Transverse colon (tissue), 4 donors: ENCODE measurements at regions not wholly inside any gene's neighbourhood (a gene's known extent, or its start where the extent isn't known, plus 50 kb on each side); places are given as distances from the start of the nearest gene placed in this dataset.

Source experiments
- DNase-seq: peaks from one replicate; pipeline ENCODE4 v3.0.0-alpha.2; 2019
- H3K27ac ChIP-seq, 4 donors: fragments of 200-600 bp; sonication (generic); 2 replicates each; pipeline ENCODE4 v1.5.1; 2016 to 2018; ENCODE audit warnings: inconsistent platforms in 4 of 4
- H3K27me3 ChIP-seq: fragments of 200-600 bp; sonication (generic); 2 replicates; pipeline ENCODE4 v1.5.1; 2017; ENCODE audit warnings: inconsistent platforms
- H3K36me3 ChIP-seq, 4 donors: fragments of 200-600 bp; sonication (generic); 2 replicates each; pipeline ENCODE4 v1.5.1; 2017 to 2019; ENCODE audit warnings: inconsistent platforms in 4 of 4
- H3K4me1 ChIP-seq, 4 donors: fragments of 200-600 bp; sonication (generic); 2 replicates each; pipeline ENCODE4 v1.5.1; 2017 to 2020; ENCODE audit warnings: inconsistent platforms in 4 of 4
- H3K4me3 ChIP-seq, 4 donors: fragments of 200-600 bp; sonication (generic); 1 replicate in 1 of 4; 2 replicates in 3 of 4; pipeline versions ENCODE4 v1.5.1 to v1.6.1; 2017 to 2019; ENCODE audit warnings: inconsistent platforms in 4 of 4
- H3K9me3 ChIP-seq, 2 donors: fragments of 200-600 bp; sonication (generic); 2 replicates each; pipeline ENCODE4 v1.5.1; 2017 to 2019; ENCODE audit warnings: inconsistent platforms in 2 of 2
- CTCF ChIP-seq, 5 experiments: fragments of 200-600 bp in 3 of 5; fragments of 450-650 bp in 2 of 5; sonication (generic) in 3 of 5; IDR thresholded peaks; 1 replicate in 2 of 5; 2 replicates in 3 of 5; pipeline ENCODE4 v1.5.1; 2016 to 2017; ENCODE audit warnings: antibody characterized with exemption in 5 of 5, inconsistent platforms in 3 of 5, mild to moderate bottlenecking in 2 of 5, moderate library complexity in 1 of 5
- EP300 ChIP-seq: sonication (generic); formaldehyde crosslinking; IDR thresholded peaks from one replicate; pipeline ENCODE4 v1.6.1; 2017; ENCODE audit warnings: antibody characterized with exemption, low read depth
- POLR2A ChIP-seq: fragments of 450-650 bp; IDR thresholded peaks from one replicate; pipeline ENCODE4 v1.6.1; 2016; ENCODE audit warnings: antibody characterized with exemption, mild to moderate bottlenecking, moderate library complexity
- POLR2AphosphoS5 ChIP-seq, 3 donors: sonication (generic); formaldehyde crosslinking; IDR thresholded peaks; one replicate each; pipeline ENCODE4 v1.6.1; 2016; ENCODE audit warnings: antibody characterized with exemption in 3 of 3
- WGBS, 2 donors: methylation state at CpG; one replicate each; pipeline ENCODE4 v1.1.5; 2018; ENCODE audit warnings: low coverage in 1 of 2; 5-methylcytosine and 5-hydroxymethylcytosine counted together
- in situ Hi-C, 4 donors: fragments of 200-750 bp; cut with MboI; loops; one replicate each; pipeline versions ENCODE4 v1.15.0 to v1.15.1; 2017; ENCODE audit warnings: low sequenced_read_pairs in 3 of 4, low pct_ligation_motif_present in 1 of 4, low pct_unique_long_range_greater_than_20kb in 1 of 4
- intact Hi-C: fragments of 100-400 bp; cut with DNase I; formaldehyde crosslinking; loops from one replicate; pipeline ENCODE4 v1.15.1; 2023; ENCODE audit warnings: low total_unique reads

DNA sequence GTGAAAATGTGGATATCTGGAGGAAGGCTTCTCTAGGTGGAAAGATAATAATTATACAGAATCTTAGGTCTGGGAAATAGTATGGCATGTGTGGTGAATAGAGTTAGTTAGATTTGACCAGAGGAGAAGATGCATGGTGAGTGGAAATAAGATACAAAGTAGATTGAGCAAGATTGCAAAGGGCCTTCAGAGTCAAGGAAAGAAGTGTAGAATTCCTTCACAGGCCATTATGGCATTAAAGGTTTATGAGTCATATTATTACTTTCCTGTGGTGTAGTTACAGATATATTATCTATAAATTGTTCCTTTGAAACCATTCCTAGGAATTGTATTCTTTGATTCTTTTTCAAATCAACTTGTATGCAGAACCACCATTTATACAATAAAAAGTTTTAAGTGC is 660.3 kb downstream of the SI start:
- Histone ChIP-seq H3K27ac (no peak overlapping the region), H3K27me3 (no peaks in the 10 kb centered on the region), H3K4me1 (peaks cover 0 to 3% (median 0%) of the 10 kb centered on the region in 4 donors), H3K9me3 (no peaks in the 10 kb centered on the region), H3K36me3 (no peaks in the 10 kb centered on the region), H3K4me3 (no peak overlapping the region)
- TF ChIP-seq CTCF (IDR thresholded peaks at IDR 0.05), result no peak
- TF ChIP-seq POLR2A, result no peak
- no peak for TF ChIP-seq POLR2AphosphoS5 (IDR thresholded peaks at IDR 0.05)
- no peak for TF ChIP-seq EP300
- no peak for DNase-seq
- in situ Hi-C loops (no loop called here), intact Hi-C loops (no loop called here)

DNA sequence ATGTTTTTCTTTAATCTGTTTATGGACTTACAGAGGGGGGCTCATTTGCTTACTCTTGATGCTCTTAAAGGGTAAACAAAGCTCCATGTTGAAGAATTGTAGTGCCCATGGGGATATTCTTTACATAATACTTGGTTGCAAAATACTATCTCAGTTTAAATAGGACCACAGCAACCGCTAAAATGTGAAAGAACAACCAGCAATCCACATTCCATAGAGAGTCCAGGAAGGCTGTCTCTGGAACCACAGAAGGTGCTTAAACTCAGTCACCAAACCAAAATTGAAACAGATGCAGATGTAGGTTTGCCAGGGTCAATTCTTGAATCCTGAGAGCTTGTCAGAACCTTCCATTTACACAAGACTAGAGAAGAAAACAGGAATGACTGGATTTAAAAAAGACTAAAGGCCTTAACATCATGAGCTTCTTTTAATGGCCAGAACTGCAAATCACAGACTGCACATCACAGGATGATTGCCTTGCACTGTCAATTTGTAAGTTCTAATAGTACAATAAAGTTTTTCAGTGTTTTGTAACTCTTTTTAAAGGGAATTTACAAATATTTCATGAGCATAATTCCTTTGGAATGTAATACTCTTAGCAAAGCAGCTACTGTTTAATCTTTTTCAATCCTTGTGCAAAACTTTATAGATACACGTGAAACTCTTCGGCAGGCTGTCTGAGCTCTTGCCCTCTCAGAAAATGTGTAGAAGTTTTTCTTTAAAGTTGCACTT is 661.6 kb downstream of the SI start:
- intact Hi-C loops (no loop called here), in situ Hi-C loops (no loop called here)
- no peaks in the 10 kb centered on the region for H3K36me3 ChIP-seq
- H3K9me3 ChIP-seq, result no peaks in the 10 kb centered on the region
- H3K4me3 ChIP-seq, result no peak overlapping the region
- TF ChIP-seq EP300, result no peak
- TF ChIP-seq POLR2AphosphoS5 (IDR thresholded peaks at IDR 0.05), result no peak
- no peak for TF ChIP-seq POLR2A
- TF ChIP-seq CTCF (IDR thresholded peaks at IDR 0.05), result no peak
- DNase-seq, result no peak
- 55 to 66% methylated on average over 3 of the region's 3 CpGs for WGBS, 2 donors
- peaks cover 0 to 3% (median 0%) of the 10 kb centered on the region in 4 donors for H3K4me1 ChIP-seq
- H3K27me3 ChIP-seq, result no peaks in the 10 kb centered on the region
- no peak overlapping the region for H3K27ac ChIP-seq

GRCh38 chr3:164408326-164408725 is 670.0 kb downstream of the SI start:
- 67 to 77% methylated on average over 1 of the region's 1 CpG for WGBS, 2 donors
- in situ Hi-C loops, result no loop called here
- TF ChIP-seq POLR2AphosphoS5 (IDR thresholded peaks at IDR 0.05) (no peak), CTCF (IDR thresholded peaks at IDR 0.05) (no peak), POLR2A (no peak), EP300 (no peak)
- peaks cover 0 to 25% (median 9%) of the 10 kb centered on the region in 4 donors for H3K4me1 ChIP-seq
- DNase-seq, result no peak
- intact Hi-C loops, result no loop called here
- H3K27ac ChIP-seq, result peak overlapping the region in 1 of 4 donors; percentile 20
- no peak overlapping the region for H3K4me3 ChIP-seq
- H3K36me3 ChIP-seq, result no peaks in the 10 kb centered on the region
- H3K9me3 ChIP-seq, result no peaks in the 10 kb centered on the region
- H3K27me3 ChIP-seq, result no peaks in the 10 kb centered on the region

DNA sequence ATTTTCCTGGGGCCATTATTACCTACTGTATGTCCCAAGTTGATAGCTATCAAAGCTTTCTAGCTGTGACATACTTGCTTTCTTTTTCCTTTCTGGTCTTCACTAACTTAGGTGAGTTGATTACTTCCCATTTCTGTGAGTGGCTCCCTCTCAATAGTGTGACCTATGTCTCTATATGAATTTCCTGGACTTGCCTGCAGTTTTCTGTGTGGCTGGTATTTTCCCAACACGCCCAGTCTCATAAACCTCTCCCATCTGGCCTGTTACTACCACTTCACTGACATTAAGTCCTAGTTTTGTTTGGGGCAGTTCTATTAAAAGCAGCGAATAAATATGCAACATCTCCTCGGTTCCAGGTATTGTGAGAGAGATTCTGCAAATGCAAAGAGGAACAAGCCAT is 671.2 kb downstream of the SI start:
- Histone ChIP-seq H3K27me3 (no peaks in the 10 kb centered on the region), H3K4me3 (no peak overlapping the region), H3K27ac (peak overlapping the region; percentile 33 to 64 (median 62)), H3K9me3 (no peaks in the 10 kb centered on the region), H3K36me3 (no peaks in the 10 kb centered on the region), H3K4me1 (peaks cover 0 to 25% (median 9%) of the 10 kb centered on the region in 4 donors)
- intact Hi-C loops, result no loop called here
- peak; percentile 35 for DNase-seq
- TF ChIP-seq POLR2AphosphoS5 (IDR thresholded peaks at IDR 0.05) (no peak), POLR2A (no peak), EP300 (no peak), CTCF (IDR thresholded peaks at IDR 0.05) (no peak)
- WGBS, 2 donors, result 35 to 37% methylated on average over 3 of the region's 3 CpGs
- in situ Hi-C loops, result no loop called here
